K562 (cell line): ENCODE measurements at regions not wholly inside any gene's neighbourhood (a gene's known extent, or its start where the extent isn't known, plus 50 kb on each side); places are given as distances from the start of the nearest gene placed in this dataset.

Experiments used
- BHLHE40 ChIP-seq: IDR thresholded peaks from 2 replicates; pipeline ENCODE4 v1.6.1; 2011; ENCODE audit warnings: low read length, improper control_type of control experiment
- BMI1 ChIP-seq: fragments of 150-350 bp; IDR thresholded peaks from 2 replicates; pipeline ENCODE4 v1.6.1; 2014; ENCODE audit warnings: low read length
- CTBP1 ChIP-seq: fragments of 450-650 bp; IDR thresholded peaks from 2 replicates; pipeline ENCODE4 v1.6.1; 2016; ENCODE audit warnings: borderline replicate concordance
- FOS ChIP-seq: IDR thresholded peaks from 3 replicates; pipeline ENCODE4 v1.6.1; 2011; ENCODE audit not compliant: insufficient read length; ENCODE audit errors: extremely low read depth
- GATAD2B ChIP-seq: fragments of 450-650 bp; IDR thresholded peaks from 2 replicates; pipeline ENCODE4 v1.6.1; 2017; ENCODE audit warnings: mild to moderate bottlenecking, borderline replicate concordance
- NCOR1 ChIP-seq: fragments of 450-650 bp; IDR thresholded peaks from 2 replicates; pipeline ENCODE4 v1.6.1; 2016; ENCODE audit warnings: mild to moderate bottlenecking, moderate library complexity
- TRIM28 ChIP-seq: fragments of 450-650 bp; IDR thresholded peaks from 2 replicates; pipeline ENCODE4 v1.6.1; 2017
- ZBED1 ChIP-seq: IDR thresholded peaks from 2 replicates; pipeline ENCODE4 v1.6.1; 2014
- ZEB2 ChIP-seq: fragments of 450-650 bp; IDR thresholded peaks from 2 replicates; pipeline ENCODE4 v1.6.1; 2016
- ZNF143 ChIP-seq: sonication (generic); formaldehyde crosslinking; IDR thresholded peaks from 2 replicates; pipeline ENCODE4 v1.9.0; 2022; ENCODE audit warnings: mild to moderate bottlenecking, missing genetic modification reagents
- ZNF212 ChIP-seq: fragments of 450-650 bp; formaldehyde crosslinking; IDR thresholded peaks from 2 replicates; pipeline ENCODE4 v1.4.0; 2020; ENCODE audit warnings: mild to moderate bottlenecking
- TF ChIP-seq, protein P1 (sequence below): fragments of 450-650 bp; IDR thresholded peaks from 2 replicates; pipeline ENCODE4 v1.6.1; 2017; ENCODE audit warnings: antibody characterized with exemption, mild to moderate bottlenecking
- TF ChIP-seq, protein P2 (sequence below): sonication (generic); formaldehyde crosslinking; IDR thresholded peaks from 2 replicates; pipeline ENCODE4 v1.5.0; 2020; ENCODE audit warnings: missing genetic modification reagents
- TF ChIP-seq, protein P3 (sequence below): sonication (generic); formaldehyde crosslinking; IDR thresholded peaks from 2 replicates; pipeline ENCODE4 v1.8.0; 2022; ENCODE audit warnings: mild to moderate bottlenecking, low read depth, missing genetic modification reagents
- TF ChIP-seq, protein P4 (sequence below): fragments of 250-450 bp; sonication (Bioruptor Pico); IDR thresholded peaks from 2 replicates; pipeline ENCODE4 v1.5.1; 2021; ENCODE audit warnings: mild to moderate bottlenecking
- TF ChIP-seq, protein P5 (sequence below): fragments of 450-650 bp; IDR thresholded peaks from 2 replicates; pipeline ENCODE4 v1.6.1; 2018; ENCODE audit warnings: mild to moderate bottlenecking, low read depth; ENCODE audit not compliant: partially characterized antibody

DNA sequence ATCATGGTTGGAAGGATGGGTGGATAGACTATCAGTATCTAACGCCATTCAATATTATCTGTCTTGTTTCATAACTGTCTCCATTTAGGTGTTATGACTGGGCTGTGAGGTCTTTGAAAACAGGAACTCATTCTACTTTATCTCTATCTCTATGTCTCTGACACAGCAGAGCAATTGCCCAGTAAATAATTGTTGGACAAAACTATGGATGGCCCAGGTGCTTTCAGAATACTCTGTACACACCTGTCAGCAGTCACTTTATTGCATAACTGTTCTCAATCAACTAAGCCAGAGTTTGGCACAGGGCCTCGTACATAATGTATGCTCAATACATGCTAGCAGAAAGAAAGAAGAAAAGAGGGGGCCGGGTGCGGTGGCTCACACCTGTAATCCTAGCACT, 210.3 kb downstream of the OPA1 start (continued):
- TF ChIP-seq ZEB2 = peak; percentile 49; the same call in 1 of the 2 replicates
- peak; percentile 60 for TF ChIP-seq NCOR1
- TF ChIP-seq, protein P1, sequence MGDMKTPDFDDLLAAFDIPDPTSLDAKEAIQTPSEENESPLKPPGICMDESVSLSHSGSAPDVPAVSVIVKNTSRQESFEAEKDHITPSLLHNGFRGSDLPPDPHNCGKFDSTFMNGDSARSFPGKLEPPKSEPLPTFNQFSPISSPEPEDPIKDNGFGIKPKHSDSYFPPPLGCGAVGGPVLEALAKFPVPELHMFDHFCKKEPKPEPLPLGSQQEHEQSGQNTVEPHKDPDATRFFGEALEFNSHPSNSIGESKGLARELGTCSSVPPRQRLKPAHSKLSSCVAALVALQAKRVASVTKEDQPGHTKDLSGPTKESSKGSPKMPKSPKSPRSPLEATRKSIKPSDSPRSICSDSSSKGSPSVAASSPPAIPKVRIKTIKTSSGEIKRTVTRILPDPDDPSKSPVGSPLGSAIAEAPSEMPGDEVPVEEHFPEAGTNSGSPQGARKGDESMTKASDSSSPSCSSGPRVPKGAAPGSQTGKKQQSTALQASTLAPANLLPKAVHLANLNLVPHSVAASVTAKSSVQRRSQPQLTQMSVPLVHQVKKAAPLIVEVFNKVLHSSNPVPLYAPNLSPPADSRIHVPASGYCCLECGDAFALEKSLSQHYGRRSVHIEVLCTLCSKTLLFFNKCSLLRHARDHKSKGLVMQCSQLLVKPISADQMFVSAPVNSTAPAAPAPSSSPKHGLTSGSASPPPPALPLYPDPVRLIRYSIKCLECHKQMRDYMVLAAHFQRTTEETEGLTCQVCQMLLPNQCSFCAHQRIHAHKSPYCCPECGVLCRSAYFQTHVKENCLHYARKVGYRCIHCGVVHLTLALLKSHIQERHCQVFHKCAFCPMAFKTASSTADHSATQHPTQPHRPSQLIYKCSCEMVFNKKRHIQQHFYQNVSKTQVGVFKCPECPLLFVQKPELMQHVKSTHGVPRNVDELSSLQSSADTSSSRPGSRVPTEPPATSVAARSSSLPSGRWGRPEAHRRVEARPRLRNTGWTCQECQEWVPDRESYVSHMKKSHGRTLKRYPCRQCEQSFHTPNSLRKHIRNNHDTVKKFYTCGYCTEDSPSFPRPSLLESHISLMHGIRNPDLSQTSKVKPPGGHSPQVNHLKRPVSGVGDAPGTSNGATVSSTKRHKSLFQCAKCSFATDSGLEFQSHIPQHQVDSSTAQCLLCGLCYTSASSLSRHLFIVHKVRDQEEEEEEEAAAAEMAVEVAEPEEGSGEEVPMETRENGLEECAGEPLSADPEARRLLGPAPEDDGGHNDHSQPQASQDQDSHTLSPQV = no peak
- no peak for TF ChIP-seq ZNF143 (CRISPR knock-in tag)
- no peak for TF ChIP-seq FOS
- TF ChIP-seq, protein P2, sequence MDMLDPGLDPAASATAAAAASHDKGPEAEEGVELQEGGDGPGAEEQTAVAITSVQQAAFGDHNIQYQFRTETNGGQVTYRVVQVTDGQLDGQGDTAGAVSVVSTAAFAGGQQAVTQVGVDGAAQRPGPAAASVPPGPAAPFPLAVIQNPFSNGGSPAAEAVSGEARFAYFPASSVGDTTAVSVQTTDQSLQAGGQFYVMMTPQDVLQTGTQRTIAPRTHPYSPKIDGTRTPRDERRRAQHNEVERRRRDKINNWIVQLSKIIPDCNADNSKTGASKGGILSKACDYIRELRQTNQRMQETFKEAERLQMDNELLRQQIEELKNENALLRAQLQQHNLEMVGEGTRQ (CRISPR knock-in tag) = no peak
- TF ChIP-seq ZNF212 = no peak
- TF ChIP-seq GATAD2B = 0 out of 2 replicates have a peak, but pooled peaks have one; percentile 21
- no peak for TF ChIP-seq BMI1
- no peak for TF ChIP-seq BHLHE40
- no peak for TF ChIP-seq TRIM28
- no peak for TF ChIP-seq ZBED1
- TF ChIP-seq CTBP1 = peak; percentile 54; the same call in 1 of the 2 replicates
- TF ChIP-seq, protein P3, sequence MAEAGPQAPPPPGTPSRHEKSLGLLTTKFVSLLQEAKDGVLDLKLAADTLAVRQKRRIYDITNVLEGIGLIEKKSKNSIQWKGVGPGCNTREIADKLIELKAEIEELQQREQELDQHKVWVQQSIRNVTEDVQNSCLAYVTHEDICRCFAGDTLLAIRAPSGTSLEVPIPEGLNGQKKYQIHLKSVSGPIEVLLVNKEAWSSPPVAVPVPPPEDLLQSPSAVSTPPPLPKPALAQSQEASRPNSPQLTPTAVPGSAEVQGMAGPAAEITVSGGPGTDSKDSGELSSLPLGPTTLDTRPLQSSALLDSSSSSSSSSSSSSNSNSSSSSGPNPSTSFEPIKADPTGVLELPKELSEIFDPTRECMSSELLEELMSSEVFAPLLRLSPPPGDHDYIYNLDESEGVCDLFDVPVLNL (CRISPR knock-in tag) = no peak
- TF ChIP-seq, protein P4, sequence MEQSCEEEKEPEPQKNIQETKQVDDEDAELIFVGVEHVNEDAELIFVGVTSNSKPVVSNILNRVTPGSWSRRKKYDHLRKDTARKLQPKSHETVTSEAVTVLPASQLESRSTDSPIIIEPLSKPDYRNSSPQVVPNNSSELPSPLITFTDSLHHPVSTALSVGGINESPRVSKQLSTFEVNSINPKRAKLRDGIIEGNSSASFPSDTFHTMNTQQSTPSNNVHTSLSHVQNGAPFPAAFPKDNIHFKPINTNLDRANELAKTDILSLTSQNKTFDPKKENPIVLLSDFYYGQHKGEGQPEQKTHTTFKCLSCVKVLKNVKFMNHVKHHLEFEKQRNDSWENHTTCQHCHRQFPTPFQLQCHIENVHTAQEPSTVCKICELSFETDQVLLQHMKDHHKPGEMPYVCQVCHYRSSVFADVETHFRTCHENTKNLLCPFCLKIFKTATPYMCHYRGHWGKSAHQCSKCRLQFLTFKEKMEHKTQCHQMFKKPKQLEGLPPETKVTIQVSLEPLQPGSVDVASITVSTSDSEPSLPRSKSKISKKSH (CRISPR knock-in tag) = no peak
- TF ChIP-seq, protein P5, sequence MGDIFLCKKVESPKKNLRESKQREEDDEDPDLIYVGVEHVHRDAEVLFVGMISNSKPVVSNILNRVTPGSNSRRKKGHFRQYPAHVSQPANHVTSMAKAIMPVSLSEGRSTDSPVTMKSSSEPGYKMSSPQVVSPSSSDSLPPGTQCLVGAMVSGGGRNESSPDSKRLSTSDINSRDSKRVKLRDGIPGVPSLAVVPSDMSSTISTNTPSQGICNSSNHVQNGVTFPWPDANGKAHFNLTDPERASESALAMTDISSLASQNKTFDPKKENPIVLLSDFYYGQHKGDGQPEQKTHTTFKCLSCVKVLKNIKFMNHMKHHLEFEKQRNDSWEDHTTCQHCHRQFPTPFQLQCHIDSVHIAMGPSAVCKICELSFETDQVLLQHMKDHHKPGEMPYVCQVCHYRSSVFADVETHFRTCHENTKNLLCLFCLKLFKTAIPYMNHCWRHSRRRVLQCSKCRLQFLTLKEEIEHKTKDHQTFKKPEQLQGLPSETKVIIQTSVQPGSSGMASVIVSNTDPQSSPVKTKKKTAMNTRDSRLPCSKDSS = no peak
